Keratinocyte (primary cell): ENCODE measurements at regions not wholly inside any gene's neighbourhood (a gene's known extent, or its start where the extent isn't known, plus 50 kb on each side); places are given as distances from the start of the nearest gene placed in this dataset.

ENCODE experiments used
- DNase-seq: peaks from one replicate; pipeline ENCODE4 v3.0.0-alpha.2; 2011; ENCODE audit warnings: low read depth, missing footprints, low spot score
- FAIRE-seq: peaks from 2 replicates; lab custom pipeline; 2011; peaks lifted over from hg19 to GRCh38; lab: Jason Lieb, UNC
- H2AFZ ChIP-seq: 2 replicates; pipeline ENCODE4 v1.6.0; 2012; ENCODE audit warnings: low read length, control low read depth, inconsistent platforms; ENCODE audit not compliant: control insufficient read depth
- H3K27ac ChIP-seq: 2 replicates; pipeline ENCODE4 v1.5.1; 2011; ENCODE audit warnings: low read length; ENCODE audit not compliant: control insufficient read depth, insufficient read depth
- H3K27me3 ChIP-seq: 3 replicates; pipeline ENCODE4 v1.6.0; 2011; ENCODE audit warnings: low read length; ENCODE audit not compliant: control insufficient read depth, insufficient read depth; ENCODE audit errors: extremely low read depth
- H3K36me3 ChIP-seq, 2 experiments: 2 replicates in 1 of 2; 3 replicates in 1 of 2; pipeline ENCODE4 v1.5.1; 2011; ENCODE audit warnings: low read length in 2 of 2, mild to moderate bottlenecking in 1 of 2; ENCODE audit not compliant: control insufficient read depth in 2 of 2, insufficient read depth in 2 of 2; ENCODE audit errors: extremely low read depth in 1 of 2
- H3K4me1 ChIP-seq: 3 replicates; pipeline ENCODE4 v1.5.1; 2011; ENCODE audit warnings: low read length; ENCODE audit not compliant: control insufficient read depth, insufficient read depth; ENCODE audit errors: extremely low read depth
- H3K4me2 ChIP-seq: 3 replicates; pipeline ENCODE4 v1.6.0; 2011; ENCODE audit warnings: low read depth, low read length; ENCODE audit not compliant: control insufficient read depth, insufficient read depth; ENCODE audit errors: extremely low read depth
- H3K4me3 ChIP-seq, 3 experiments: fragments of 200-600 bp in 1 of 3; sonication (generic) in 1 of 3; 2 replicates in 2 of 3; 3 replicates in 1 of 3; pipeline ENCODE4 v1.5.1; 2011 to 2016; ENCODE audit warnings: low read length in 3 of 3, mild to moderate bottlenecking in 3 of 3, control low read depth in 2 of 3, inconsistent platforms in 1 of 3, low read depth in 1 of 3, mixed read lengths in 1 of 3, mixed run types in 1 of 3, moderate library complexity in 1 of 3; ENCODE audit not compliant: control insufficient read depth in 2 of 3, insufficient read depth in 2 of 3; ENCODE audit errors: extremely low read depth in 1 of 3
- H3K79me2 ChIP-seq: 2 replicates; pipeline ENCODE4 v1.6.0; 2012; ENCODE audit warnings: low read length; ENCODE audit not compliant: control insufficient read depth, insufficient read depth
- H3K9ac ChIP-seq: 3 replicates; pipeline ENCODE4 v1.6.0; 2011; ENCODE audit warnings: low read length; ENCODE audit not compliant: control insufficient read depth, insufficient read depth; ENCODE audit errors: extremely low read depth
- H3K9me1 ChIP-seq: 3 replicates; pipeline ENCODE4 v1.6.0; 2011; ENCODE audit warnings: low read length; ENCODE audit not compliant: control insufficient read depth, insufficient read depth; ENCODE audit errors: extremely low read depth
- H3K9me3 ChIP-seq: 2 replicates; pipeline ENCODE4 v1.5.1; 2012; ENCODE audit warnings: low read depth, low read length; ENCODE audit not compliant: control insufficient read depth
- H4K20me1 ChIP-seq: 3 replicates; pipeline ENCODE4 v1.6.0; 2011; ENCODE audit warnings: low read length; ENCODE audit not compliant: control insufficient read depth, insufficient read depth; ENCODE audit errors: extremely low read depth
- EZH2 ChIP-seq: IDR thresholded peaks from one replicate; pipeline ENCODE4 v1.6.1; 2012; ENCODE audit warnings: inconsistent platforms, mild to moderate bottlenecking, low read length, moderate library complexity
- dilution Hi-C: fragments of 300-500 bp; cut with MboI; formaldehyde crosslinking; loops from one replicate; pipeline ENCODE4 v1.7.0; 2020; ENCODE audit warnings: low sequenced_read_pairs; ENCODE audit not compliant: extremely low pct_ligation_motif_present
- TF ChIP-seq, protein P1 (sequence below), 3 experiments: IDR thresholded peaks in 1 of 3; conservative IDR thresholded peaks in 1 of 3; optimal IDR thresholded peaks in 1 of 3; 2 replicates in 2 of 3; 3 replicates in 1 of 3; pipeline versions ENCODE3 to v1.5.1; 2011; ENCODE audit warnings: low read length in 3 of 3, mild to moderate bottlenecking in 3 of 3, moderate library complexity in 2 of 3, control low read depth in 1 of 3, inconsistent platforms in 1 of 3; ENCODE audit not compliant: insufficient read depth in 2 of 3; ENCODE audit errors: extremely low read depth in 1 of 3

DNA sequence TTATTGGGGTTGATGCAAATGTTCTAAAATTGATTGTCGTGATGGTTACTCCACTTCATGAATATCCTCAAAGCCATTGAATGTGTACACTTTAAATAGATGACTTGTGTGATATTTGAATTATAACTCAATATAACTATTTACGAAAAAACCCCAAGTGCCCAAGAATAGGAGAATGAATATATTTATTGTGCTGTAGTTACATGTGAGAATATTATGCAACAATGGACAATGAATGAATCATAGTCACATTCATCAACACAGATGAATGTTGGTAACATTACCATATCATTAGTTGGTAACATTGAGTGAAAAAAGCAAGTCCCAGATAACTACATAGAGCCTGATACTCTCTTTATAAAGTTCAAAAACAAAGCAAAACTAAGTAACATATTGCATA is 127.8 kb upstream of the UBL3 start:
- Histone ChIP-seq H3K4me2 (no peak overlapping the region), H3K27me3 (no peaks in the 10 kb centered on the region), H3K27ac (no peak overlapping the region), H3K36me3 (no peaks in the 10 kb centered on the region), H2AFZ (no peak overlapping the region), H3K4me1 (no peaks in the 10 kb centered on the region), H3K79me2 (no peaks in the 10 kb centered on the region), H3K4me3 (no peak overlapping the region), H3K9ac (no peak overlapping the region), H3K9me1 (no peaks in the 10 kb centered on the region), H3K9me3 (no peaks in the 10 kb centered on the region), H4K20me1 (no peaks in the 10 kb centered on the region)
- no peak for TF ChIP-seq EZH2
- DNase-seq (no peak), FAIRE-seq (no peak)
- dilution Hi-C loops = no loop called here

DNA sequence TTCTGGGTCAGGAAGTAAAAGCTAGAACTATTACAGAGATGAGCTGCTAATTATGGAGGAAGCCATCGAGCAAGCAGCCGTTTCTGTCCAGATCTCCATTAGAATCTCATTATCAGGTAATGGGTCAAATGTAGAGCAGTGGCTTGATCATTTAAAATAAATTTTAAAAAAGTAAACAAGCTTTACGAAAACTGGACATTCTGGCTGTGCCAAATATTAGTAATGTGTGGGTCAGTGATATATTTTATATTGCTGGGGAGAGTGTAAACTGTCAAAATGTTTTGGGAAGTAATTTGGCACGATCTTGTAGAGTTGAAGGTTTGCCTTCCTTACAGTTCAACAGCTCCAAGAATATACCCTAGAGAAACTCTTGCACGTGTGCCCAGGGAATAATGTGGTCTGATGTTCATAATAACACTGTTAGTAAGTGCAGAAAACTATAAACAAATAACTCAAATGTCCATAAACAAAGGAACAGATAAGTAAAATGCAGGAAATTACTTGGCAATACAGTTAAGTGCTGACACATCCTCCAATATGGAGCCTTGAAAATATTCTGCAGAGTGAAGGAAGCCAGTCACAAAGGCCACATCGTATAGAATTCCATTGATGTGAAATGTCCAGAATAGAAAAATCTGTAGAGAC is 127.2 kb upstream of the UBL3 start:
- TF ChIP-seq, protein P1, sequence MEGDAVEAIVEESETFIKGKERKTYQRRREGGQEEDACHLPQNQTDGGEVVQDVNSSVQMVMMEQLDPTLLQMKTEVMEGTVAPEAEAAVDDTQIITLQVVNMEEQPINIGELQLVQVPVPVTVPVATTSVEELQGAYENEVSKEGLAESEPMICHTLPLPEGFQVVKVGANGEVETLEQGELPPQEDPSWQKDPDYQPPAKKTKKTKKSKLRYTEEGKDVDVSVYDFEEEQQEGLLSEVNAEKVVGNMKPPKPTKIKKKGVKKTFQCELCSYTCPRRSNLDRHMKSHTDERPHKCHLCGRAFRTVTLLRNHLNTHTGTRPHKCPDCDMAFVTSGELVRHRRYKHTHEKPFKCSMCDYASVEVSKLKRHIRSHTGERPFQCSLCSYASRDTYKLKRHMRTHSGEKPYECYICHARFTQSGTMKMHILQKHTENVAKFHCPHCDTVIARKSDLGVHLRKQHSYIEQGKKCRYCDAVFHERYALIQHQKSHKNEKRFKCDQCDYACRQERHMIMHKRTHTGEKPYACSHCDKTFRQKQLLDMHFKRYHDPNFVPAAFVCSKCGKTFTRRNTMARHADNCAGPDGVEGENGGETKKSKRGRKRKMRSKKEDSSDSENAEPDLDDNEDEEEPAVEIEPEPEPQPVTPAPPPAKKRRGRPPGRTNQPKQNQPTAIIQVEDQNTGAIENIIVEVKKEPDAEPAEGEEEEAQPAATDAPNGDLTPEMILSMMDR (optimal IDR thresholded peaks at IDR 0.05 in 1 of 3, IDR thresholded peaks at IDR 0.05 in 1 of 3, conservative IDR thresholded peaks at IDR 0.05 in 1 of 3; ENCODE audit: extremely low read depth in 1 of 3, insufficient read depth in 2 of 3, low read length in 3 of 3) = no peak

GRCh38 chr13:29976535-29976934 is 126.1 kb upstream of the UBL3 start:
- dilution Hi-C loops = no loop called here

More for the DNA sequence above, 127.2 kb upstream of the UBL3 start:
- H4K20me1 ChIP-seq = no peaks in the 10 kb centered on the region
- H3K9ac ChIP-seq = no peak overlapping the region
- no peak overlapping the region for H3K4me2 ChIP-seq
- H3K27ac ChIP-seq = no peak overlapping the region
- no peaks in the 10 kb centered on the region for H3K9me3 ChIP-seq
- H3K36me3 ChIP-seq = no peaks in the 10 kb centered on the region
- no peaks in the 10 kb centered on the region for H3K9me1 ChIP-seq
- no peak overlapping the region for H3K4me3 ChIP-seq
- dilution Hi-C loops = no loop called here
- no peaks in the 10 kb centered on the region for H3K79me2 ChIP-seq
- H2AFZ ChIP-seq = no peak overlapping the region
- FAIRE-seq (no peak), DNase-seq (no peak)
- no peaks in the 10 kb centered on the region for H3K27me3 ChIP-seq
- H3K4me1 ChIP-seq = no peaks in the 10 kb centered on the region

More at GRCh38 chr13:29976535-29976934, 126.1 kb upstream of the UBL3 start:
- Histone ChIP-seq H3K9ac (no peak overlapping the region), H3K27me3 (no peaks in the 10 kb centered on the region), H2AFZ (no peak overlapping the region), H3K9me3 (no peaks in the 10 kb centered on the region), H3K4me2 (no peak overlapping the region), H3K4me3 (no peak overlapping the region), H3K79me2 (no peaks in the 10 kb centered on the region), H4K20me1 (no peaks in the 10 kb centered on the region), H3K36me3 (no peaks in the 10 kb centered on the region), H3K9me1 (no peaks in the 10 kb centered on the region), H3K4me1 (no peaks in the 10 kb centered on the region), H3K27ac (no peak overlapping the region)
- DNase-seq = no peak
- FAIRE-seq = no peak
- TF ChIP-seq EZH2 = no peak
